HS-27A (cell line): ENCODE measurements at regions not wholly inside any gene's neighbourhood (a gene's known extent, or its start where the extent isn't known, plus 50 kb on each side); places are given as distances from the start of the nearest gene placed in this dataset.
"Not testable (repeated sequence)": the region's sequence is repeated elsewhere in the genome, so short reads cannot be mapped to it uniquely, and the experiment has no call there.

Source experiments
- DNase-seq: peaks from one replicate; pipeline ENCODE4 v3.0.0-alpha.2; 2012; ENCODE audit warnings: low read depth, missing footprints

DNA sequence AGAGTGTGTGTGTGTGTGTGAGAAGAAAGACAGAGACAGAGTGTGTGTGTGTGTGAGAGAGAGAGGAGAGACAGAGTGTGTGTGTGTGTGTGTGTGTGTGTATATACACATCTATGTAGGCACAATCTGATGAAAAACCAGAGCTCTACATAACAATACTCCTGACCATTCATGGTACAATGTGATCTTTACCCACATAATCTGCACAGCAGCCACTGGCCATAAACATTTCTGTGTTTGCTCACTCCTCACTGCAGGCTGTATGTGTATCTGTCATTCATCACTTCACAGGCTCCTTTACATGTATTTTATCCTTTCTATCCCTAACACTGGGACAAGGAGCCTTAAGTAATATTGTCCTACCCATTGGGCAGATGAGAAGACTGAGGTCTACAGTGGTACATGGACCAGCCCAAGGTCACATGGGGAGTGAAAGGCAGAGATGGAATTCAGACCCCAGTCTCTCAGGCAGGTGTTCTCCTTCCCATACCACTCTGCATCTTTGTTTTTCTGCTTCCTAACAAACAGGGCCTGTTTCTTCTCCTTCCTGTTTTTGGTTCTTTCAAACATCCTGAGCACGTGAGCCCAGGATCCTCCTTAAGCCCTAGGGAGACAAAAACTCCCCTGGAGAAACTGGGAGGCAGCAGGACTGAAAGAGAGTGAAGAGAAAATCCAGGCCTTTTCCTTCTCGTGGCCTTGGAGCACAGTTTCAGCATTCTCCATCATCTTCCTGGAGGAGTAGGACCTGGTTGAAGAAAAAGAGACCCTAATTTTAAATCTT is 201.7 kb upstream of the MSX2 start:
- DNase-seq = no peak

DNA sequence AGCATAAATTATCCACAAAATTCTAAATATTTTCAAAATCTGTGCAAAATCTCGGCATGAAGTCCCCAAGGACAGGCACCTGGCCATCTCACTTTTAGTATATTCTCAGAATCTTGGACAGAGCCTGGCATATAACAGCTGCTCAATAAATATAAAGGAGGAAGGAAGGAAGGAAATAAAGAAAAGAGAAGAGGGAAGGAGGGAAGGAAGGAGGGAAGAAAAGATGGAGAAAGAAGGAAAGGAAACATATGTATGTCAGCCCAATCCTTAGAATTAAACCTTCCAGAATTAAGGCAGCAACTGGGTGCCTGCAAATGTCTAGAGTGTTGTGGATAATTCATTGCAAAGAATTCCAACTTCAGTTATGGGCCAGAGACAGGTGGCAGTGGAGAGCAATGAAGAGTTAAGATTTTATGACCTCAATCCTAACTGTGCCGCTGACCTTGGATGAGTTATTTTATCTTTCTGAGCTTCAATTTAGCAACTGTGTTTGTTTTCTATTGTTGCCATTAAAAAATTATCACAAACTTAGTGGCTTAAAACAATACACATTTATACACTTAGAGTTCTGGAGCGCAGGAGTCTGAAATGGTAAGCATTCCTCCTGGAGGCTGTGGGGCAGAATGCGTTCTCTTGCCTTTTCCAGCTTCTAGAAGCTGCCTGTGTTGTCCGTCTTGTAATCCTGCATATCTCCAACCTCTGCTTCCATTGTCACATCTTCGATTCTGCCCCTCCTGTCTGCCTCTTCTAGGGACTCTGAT is 200.9 kb upstream of the MSX2 start:
- DNase-seq = no peak

DNA sequence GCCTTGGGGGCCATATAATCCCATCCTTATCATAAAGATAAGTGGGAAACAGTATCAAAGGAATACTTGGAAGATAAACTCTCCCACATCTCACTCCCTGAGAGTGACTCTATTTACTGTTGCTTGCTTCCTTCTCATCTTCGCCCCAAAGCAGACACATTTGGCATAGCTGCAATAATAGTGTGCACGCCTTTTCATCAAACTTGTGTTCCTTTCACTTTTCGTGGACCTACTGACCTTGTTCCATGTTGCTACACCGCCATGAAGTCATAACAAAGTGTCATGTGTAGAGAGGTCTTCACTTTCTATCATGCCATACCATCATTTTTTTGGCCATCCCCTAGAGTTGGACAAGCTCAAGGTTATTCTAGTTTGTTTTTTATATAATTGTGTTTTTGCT is 200.0 kb upstream of the MSX2 start:
- DNase-seq = no peak

DNA sequence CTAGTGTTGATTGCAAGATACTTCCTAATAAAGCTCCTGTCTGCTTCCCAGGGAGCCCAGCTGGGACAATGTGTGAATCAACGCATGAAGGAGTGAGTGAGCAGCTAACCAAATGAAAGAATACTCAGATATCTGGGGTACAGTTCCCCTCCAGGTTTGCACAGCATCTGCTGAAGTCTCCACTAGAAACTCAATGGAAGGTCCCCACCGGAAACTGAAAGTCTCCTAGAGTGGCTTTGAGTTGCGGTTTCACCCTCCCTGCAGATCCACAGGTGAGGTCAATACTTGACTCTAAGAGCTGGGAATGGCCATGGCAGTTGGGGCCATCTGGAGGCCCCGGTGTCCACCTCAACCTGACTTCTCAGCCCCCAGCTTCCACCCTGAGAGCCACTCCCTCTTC is 198.2 kb upstream of the MSX2 start:
- DNase-seq = no peak

DNA sequence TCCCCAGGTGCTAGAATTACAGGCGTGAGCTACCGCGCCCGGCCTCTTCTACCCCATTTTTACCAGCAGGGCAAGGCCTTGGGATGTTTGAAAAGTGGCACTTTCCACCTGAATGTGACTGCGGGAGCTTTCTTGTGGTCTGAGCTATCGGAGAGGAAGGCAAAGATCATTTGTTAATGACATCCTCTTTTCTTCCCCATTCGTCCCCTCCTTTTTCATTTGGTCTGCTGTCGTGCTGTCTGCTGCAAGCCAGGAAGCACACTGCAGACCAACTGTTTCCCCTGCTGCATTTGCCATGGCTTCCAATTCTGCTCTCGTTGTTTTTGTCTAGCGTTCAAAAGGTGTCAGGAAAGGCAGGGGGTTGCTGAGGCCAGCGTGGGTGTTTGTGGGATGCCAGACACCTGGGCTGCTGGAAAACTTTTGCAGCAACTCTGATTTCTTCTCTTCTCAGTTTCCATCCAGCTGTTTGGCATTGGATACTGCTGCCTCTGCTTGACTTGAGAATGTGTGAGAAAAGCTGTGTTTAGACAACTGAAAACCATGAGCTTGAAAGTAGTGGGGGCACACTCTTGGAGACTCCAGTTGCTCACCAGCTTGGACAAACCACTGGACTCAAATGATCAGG is 196.4 kb upstream of the MSX2 start:
- no peak for DNase-seq

DNA sequence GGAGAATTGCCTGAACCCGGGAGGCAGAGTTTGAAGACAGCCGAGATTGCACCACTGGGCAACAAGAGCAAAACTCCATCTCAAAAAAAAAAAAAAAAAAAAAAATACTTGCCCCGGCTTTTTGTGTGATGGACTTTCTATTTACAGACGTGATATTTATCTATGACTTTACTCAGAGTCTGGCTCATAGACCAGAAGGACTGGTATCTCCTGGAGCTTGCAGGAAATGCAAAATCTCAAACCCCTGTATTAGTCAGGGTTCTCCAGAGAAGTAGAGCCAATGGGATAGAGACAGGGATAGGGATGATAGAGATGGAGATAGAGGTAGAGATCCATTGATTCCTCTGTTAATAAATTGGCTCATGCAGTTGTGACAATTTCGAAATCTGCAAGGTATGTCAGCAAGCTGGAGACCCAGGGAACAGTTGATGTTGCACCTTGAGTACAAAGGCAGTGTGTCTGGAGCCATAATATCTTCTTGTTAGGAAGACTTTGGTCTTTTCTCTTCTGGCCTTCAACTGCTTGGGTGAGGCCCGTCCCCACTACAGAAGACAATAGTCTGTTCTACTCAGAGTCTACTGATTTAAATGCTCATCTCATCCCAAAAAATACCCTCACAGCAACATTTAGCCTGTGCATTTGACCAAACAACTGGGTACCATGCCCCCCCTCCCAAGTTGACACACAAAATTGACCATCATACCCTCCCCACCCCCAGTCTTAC is 195.4 kb upstream of the MSX2 start:
- no peak for DNase-seq

DNA sequence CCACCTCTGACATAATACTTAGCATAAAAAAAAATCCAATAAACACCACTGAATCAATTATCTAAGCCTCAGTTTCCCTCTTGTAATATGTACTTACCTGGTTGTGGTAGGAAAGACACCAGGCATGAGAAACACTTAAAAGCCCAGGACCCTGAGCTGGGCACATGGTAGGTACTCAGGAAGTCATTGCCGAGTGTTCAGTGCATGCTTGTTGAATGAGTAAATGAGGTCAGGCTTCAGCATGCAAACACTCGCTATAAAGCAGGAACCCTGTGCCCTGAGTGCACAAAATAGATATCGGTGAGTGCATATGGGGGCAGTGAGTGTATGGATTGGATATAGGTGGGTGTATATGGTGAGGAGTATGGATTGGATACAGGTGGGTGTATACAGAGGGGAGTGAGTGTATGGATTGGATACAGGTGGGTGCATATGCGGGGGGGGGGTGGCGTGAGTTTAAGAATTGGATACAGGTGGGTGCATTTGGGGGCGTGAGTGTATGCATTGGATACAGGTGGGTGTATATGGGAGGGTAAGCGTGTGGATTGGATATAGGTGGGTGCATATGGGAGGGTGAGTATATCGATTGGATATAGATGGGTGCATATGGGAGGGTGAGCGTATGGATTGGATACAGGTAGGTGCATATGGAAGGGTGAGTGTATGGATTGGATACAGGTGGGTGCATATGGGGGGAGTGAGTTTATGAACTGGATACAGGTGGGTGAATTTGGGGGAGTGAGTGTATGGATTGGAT is 194.3 kb upstream of the MSX2 start:
- DNase-seq = no peak

DNA sequence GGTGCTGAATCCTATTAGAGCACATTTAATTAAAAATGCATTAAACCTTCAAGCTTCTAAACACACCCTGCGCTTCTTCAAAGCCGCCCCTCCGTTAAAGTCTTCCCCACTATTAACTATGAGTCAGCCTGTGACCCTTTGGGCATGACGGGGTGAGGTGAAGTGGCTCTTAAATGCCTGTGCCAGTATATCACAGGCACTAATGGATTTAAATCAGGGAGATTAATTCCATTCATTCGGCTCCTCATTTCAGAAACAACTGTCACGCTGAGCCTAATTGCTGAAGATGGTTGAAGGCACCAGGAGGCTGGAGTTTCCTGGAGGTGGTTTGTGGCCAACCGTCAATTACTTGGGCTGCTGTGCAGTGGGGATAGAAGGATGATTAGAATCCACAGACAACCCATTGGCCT is 192.6 kb upstream of the MSX2 start:
- no peak for DNase-seq

DNA sequence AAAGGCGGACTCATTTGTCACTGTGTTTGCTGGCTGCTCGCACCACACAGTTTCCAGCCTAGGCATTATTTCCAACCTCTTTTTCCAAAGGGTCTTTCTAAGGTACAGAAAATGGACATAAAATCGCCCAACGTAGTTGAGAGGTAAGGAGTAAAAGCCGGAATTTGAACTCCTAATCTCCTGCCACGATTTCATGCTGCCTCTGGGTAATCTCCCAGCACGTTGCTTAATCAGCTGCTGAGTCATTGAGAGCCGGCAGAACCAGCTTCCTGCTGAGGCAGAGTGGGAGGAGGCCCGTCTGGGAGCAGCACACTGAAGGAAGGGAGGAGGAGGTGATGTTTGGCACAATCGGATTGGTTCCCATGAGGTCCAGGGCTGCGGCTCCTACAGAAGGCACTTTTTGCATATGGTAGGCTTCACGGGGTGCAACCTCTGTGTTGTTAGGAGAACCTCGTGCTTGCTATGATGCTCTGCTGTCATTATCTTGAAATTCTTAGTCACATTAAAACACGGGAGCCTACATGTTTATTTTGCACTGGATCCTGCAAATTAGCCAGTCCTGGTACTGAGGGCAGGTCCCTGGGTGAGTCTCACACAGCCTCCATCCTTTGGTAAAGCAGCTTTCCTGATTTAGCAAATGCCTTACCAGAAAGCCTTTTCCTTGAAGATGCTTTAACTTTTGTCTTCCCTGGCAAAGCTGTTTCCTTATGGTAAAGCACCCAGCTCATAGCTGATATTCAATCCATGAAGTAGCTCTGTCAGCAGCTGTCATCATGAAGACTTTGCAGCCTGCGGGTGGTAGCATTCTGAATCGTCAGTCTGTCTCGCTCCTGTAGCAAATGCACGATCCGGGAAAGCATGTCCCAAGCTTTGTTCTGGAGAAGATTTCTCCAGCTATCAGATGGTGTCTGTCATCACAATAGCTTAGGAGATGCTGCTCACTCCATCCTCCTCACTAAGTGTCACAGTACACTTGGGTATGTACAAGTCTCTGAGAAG is 191.6 kb upstream of the MSX2 start:
- no peak for DNase-seq

DNA sequence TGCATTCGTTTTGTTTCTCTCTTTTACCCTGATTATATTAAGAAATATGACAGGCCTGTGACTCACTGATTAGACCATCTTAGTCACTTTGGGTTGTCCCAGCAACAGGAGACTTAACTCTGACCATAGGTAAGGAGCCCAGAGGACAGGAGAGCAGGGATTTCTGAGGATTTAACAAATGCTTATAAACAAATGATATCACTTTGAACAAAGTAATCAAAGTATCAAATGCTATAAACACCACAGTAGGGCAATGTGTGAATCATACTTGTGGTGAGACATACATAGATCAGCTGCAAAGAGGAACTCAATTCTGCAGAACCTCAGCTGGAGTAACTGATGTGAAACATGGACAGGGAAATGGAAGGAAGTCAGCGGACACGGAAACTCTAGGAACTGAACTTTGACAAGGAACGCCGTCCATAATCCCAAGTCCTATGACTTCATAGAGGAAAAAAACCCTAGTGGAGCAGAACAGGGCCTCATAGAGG is 190.6 kb upstream of the MSX2 start:
- no peak for DNase-seq

DNA sequence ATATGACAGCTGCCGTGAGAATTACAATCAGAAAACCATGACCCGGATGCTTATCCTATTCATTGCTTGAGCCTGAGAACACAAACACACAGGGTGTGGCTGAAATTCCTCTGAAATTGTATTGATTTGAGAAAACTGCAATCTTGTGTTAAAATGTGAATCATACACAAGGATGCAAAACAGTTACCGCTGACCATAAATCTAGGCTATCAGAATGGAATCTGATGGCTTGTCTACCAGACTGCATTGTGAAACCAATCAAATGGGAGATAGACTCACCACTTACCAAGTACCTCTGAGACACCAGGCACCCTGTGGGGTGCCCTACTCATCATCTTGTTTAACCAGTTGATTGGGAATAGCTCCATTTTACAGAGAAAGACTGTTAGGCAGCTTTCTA is 188.7 kb upstream of the MSX2 start:
- DNase-seq = no peak

DNA sequence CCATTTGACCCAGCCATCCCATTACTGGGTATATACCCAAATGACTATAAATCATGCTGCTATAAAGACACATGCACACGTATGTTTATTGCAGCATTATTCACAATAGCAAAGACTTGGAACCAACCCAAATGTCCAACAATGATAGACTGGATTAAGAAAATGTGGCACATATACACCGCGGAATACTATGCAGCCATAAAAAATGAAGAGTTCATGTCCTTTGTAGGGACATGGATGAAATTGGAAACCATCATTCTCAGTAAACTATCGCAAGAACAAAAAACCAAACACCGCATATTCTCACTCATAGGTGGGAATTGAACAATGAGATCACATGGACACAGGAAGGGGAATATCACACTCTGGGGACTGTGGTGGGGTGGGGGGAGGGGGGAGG is 184.6 kb upstream of the MSX2 start:
- DNase-seq = not testable (repeated sequence)

DNA sequence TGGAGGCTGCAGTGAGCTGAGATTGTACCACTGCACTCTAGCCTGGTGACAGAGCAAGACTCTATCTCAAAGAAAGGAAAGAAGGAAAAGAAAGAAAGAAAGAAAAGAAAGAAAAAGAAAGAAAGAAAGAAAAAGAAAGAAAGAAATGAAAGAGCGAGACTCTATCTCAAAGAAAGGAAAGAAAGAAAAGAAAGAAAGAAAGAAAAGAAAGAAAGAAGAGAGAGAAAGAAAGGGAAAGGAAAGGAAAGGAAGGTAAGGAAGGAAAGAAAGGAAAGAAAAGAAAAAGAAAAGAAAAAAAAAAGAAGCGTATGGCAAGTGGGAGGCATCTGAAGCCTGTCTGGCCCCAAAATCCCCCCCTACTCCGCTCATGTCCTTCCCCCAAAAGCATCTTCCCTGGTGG is 182.3 kb upstream of the MSX2 start:
- no peak for DNase-seq

DNA sequence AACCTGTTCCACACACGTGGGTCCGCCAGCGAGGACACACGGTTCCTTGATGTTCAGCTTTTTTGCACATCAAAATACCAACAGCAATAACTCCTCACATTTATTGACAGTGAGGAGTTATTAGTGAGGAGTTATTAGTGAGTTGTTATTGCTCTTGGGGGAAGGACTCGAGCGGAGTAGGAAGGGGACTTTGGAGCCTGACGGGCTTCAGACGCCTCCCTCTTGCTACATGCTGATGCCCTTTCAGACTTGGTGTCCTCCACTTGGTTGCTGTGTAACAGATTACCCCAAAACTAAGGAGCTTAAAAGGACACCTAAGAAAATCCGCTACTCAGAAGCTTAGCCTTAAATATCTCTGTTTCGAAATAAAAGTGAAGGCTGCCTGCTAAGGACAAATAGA is 181.9 kb upstream of the MSX2 start:
- no peak for DNase-seq

DNA sequence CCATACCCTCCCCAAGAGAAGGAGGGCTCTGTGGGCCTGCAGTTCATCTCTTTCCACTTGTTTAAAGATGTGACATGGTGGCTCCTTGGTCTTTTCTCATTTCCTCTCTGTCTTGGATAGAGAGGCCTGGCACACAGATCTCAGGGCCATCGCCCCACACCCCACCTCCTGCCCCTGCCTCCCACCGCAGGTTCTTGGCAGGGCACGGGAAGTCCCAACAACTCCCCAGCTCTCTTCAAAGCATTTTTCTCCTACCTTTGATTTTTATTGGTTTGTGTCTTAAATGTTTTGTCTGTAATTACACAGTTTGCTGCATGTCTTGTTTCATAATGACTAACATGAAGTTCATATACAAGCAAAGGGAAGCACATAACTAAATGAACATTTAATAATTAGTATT is 178.5 kb upstream of the MSX2 start:
- DNase-seq = no peak

DNA sequence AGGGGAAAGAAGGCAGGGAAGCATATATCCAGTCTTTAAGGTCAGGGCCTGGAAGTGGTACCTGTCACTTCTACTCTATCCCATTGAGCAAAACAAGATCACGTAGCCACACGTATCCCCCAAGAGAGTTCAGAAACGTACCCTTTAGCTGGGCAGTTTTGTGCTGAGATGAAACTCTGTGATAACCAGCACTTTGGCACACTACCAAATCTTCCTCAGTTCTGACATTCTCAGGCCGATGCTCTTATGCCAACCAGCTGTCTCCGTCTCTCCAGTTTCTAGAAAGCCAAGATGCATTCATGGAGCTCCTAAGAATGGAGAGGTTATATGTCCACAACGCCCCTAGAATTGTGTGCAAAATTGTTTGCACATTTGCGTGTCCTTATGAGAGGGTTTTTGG is 176.6 kb upstream of the MSX2 start:
- DNase-seq = no peak

DNA sequence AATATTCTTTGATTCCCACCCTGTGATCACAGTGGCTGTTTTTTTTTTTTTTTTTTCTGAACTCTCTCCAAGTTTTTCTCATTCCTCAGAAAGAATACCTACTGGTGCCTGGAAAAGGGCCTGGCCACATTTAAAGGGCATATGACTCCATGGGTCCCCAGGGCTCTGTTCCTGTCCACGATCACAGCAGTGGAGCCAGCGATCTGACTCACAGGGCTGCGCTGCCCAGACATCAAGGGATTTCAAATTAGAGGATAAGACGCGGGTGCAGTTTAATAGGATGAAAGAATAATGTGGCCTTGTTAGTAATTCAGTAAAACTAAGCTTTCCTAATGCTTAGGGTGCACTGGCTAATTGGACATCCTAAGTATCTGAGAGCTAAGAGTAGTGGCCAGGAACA is 175.1 kb upstream of the MSX2 start:
- no peak for DNase-seq

DNA sequence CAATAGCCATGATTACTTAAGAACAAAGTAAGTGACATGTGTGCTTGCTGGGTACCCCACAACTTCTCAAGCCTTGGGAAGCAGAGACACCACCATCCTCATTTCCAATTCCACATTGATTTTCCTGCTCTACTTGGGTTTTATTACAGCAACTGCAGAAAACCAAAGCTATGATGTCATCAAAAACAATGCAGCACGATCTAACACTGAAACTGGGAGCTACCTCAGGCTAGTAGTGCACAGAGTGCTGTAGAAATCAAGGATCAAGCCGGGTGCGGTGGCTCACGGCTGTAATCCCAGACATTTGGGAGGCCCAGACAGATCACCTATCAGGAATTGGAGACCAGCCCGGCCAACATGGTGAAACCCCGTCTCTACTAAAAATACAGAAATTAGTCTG is 174.4 kb upstream of the MSX2 start:
- no peak for DNase-seq

DNA sequence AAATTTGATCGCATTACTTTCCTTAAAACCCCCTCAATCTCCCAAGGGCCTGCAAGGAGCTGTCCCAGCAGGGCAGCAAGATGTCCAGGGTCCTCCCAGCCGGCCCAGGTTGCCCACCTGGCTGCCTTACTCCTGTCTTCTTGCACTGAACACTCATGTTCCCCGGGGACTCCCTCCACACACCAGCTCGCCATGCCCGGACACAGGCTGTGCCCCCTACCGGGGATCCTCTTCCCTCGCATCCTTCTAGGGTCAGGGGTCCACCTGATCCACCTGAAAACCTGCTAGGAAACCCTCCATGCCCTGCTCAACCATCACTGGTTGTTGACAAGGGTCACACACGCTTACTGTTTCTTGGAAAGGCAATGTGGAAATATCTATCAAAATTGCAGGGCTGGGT is 172.0 kb upstream of the MSX2 start:
- no peak for DNase-seq

DNA sequence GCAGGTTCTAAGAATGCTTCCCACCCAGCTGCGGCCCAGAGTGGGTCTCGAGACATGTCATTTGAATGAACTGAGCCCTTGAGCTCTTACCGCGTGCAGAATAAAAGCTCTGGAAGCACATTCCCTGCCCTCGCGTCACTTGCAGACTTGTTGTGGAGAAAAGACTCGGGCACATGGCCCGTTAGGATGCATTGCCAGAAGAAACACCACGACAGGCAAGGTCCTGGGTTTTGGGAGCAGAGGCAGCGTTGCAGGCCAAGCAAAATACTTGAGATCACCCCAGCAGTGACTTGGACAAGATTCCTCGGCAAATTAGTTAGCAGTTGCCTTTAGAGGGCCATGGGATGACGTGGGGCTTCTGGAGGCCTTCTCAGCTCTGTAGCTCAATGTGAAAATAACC is 170.8 kb upstream of the MSX2 start:
- DNase-seq = no peak
